NCI-H524 treated with DMSO at 0.1 percent for 48 hours (cell line): ENCODE measurements at regions not wholly inside any gene's neighbourhood (a gene's known extent, or its start where the extent isn't known, plus 50 kb on each side); places are given as distances from the start of the nearest gene placed in this dataset.

Source experiments
- DNase-seq: peaks from one replicate; lab custom pipeline; 2025; lab: John Stamatoyannopoulos, UW

DNA sequence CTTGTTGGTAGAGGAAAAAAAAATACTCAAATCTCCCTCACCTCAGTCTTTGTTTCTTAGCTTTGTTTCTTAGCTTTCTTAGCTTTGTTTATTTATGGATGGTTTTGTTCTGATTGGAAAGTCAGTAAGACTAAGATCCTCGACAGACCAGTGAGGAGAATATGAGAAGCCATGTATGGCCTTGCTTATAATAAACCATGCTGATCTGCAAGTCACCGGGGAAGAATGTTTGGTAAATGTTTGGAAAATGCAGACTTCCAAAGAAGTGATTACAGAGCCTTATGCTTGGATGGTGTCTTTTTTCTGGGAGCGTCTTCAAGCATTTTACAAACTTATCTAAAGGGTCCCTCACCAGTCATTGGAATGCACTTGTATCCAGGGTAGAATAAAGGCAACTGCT is 90.1 kb upstream of the NOCT start:
- no peak for DNase-seq

DNA sequence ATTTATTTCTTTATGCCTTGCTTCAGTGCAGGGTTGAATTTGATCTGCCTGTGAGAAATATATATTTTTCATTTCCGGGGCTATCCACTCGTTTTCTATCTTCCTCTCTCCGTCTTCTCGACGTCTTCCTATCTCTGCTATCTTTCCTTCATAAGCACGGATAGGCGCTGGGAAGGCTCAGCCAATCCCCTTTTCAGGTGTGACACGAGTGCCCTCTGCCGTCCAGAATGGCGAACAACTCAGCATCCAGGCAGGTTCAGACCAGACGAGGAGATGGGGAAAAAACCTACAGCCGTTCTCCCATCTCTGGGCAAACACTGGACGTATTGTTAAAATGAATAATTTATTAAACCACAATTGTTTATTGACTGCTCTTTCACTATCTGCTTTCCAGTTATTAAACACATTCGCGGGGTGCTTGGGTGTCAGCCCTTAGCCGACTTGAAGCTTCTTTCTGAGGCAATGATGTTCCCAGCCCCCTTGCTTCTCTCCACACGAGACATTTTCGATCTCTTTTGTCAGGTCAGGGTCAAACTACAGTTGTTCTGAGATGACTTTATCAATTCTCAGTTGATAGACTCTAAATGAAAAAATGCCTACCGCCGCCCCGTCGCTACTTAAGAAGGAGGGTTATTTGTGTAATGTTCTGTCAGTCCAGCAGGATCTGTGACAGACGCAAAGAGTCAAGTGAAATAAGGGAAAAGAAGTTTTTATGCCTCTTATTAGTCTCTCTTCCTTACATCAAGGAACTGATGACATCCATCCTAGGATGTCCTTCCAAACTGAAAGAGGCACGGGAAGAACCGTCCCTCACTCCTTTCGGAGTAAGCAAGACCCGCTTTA is 96.3 kb upstream of the NOCT start:
- DNase-seq: no peak

DNA sequence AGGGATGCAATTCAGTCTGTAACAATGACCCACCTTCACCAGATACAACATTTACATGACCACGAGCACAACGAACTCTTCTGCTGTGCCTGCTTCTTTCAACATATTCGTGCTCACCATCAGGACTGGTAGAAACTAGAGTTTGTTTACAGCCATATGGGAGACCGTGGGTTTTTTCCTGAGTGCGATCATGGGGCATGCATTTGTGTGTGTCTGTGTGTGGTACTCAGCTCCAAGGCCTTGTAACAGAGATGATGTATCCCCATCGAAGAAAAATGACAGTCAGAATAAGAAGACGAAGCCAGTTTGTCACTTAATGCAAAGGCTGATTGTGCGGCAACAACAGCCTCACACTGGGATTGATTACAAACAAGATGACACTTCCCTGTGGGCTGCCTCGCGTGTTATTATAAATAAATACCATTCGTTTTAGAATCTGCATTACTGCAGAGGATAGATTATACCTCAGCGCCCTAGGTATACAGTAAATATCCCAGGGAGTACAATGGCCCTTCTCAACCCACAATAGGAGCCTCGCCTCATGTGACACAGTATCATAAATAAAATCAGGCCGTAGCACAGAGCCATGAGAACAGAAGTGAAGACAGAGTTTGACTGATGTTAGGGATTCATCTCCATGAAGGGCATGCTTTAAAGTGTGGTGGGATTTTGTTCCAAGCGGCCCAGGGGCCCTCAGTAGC is 97.3 kb upstream of the NOCT start:
- DNase-seq: no peak

DNA sequence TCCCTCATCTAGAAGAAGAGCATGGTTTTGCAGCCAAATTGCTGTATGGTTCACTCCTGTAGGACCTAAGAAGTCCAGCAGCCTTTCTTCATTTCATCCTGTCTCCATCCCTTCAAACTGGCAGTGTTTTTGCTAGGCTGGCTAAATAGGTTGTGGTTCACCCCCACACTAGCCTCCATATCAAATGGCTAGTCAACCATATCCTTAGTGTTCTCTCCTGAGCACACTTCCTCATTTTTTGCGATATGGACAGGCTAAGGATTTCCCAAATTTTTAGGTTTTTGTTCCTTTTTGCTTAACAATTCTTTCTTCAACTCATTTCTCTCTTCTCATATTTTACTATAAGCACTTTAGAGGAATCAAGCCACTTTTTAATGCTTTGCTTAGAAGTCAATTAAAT is 98.8 kb upstream of the NOCT start:
- no peak for DNase-seq

DNA sequence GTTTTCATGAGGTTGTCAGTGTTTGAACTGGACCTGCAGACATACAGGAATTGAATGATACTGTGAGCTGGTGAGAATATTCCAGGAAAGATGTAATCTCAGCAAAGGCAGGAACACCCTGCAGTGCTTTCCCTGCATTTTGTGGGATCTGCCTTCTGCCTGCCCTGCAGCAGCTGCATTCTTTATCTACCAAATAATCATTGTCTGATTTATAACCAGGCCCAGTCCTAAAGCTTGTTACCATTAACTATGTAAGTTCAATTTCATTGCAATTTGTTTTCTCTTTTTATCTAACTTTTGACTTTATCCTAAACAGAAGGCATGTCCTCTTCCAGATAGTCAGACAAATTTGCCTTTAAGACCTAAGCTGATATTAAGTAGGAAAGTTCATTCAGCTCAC is 99.8 kb upstream of the NOCT start:
- no peak for DNase-seq

DNA sequence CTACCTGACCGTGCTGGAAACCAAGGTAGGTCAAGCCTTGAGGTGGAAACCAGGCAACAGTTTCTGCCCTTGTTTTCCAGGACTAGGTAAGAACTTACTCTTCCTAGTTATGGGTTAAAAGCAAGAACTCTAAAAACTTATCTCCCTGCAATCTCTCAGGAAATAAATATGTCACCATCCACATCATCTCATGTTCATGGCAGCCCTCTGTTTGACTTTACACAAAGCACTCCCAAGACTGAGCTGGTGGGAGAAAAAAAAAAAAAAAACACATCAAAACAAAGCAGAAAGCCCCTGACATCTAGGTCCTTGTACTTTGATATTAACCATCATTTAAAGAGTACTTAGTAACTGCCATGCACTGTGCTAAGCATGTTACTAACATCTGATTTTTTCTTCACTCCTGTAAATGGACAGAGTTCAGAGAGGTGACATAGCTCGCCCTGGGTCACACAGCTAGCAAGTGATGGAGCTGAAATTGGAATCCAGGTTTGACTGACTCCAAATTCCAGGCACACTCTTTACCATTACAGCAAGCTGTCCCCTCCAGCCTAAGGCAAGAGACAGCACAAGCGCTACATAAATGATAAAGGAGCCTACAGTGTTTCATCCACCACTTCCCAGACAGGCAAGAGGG is 102.8 kb upstream of the NOCT start:
- no peak for DNase-seq

DNA sequence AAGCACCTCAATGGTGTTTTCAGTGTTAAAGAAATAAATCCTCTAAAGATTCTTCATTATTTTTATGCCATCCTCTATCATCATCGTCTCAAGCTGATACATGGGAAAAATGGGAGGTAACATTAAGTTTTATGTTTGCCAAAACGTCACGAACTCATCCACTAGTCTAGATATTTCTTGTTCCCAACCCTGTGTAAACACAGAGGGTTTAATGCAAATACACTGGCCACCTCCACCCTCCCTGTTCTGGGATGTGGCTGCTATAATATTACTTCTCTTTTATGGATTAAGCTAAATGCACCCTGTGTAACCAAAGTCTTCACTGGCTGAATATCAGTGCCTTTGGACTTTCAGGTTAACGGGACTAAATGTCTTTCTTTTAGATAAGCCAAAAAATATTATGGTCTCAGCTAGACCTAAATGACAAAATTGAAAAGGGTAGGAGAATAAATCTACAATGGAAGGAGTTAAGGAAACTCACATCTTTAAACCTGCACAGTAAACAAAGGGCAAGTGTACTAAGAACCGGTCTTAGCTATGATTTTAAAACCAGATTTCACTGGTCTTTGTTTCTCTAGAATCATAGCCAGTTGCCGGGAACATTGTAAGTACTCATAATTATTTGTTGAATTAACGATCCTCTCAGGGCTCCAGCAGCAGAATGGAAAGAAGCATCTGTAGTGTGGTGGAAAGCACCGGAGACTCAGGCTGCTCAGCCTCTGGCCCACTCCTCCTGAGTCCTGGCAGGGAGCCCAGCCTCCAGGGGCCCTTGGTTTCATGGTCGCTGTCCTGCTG is 103.5 kb upstream of the NOCT start:
- DNase-seq: no peak

DNA sequence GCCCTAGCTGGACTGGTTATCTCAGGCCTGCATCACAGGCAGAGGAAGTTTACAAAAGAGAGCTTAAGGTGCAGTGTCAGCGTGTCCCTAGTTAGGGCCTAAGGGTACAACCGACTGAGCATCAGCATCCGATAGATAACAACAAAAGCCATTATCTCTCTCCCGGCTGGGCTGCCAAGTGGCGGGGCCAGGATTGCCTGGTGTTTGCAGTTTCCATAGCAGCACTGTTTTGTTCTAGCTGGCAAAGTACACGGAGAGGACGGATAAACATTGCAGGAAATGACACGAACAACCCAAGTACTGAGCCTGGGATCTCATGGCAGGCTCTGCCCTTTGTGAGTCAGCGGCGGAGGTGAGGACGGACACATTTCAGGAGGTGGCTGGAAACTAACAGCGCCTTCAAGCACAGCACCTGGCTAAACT is 104.7 kb upstream of the NOCT start:
- no peak for DNase-seq

DNA sequence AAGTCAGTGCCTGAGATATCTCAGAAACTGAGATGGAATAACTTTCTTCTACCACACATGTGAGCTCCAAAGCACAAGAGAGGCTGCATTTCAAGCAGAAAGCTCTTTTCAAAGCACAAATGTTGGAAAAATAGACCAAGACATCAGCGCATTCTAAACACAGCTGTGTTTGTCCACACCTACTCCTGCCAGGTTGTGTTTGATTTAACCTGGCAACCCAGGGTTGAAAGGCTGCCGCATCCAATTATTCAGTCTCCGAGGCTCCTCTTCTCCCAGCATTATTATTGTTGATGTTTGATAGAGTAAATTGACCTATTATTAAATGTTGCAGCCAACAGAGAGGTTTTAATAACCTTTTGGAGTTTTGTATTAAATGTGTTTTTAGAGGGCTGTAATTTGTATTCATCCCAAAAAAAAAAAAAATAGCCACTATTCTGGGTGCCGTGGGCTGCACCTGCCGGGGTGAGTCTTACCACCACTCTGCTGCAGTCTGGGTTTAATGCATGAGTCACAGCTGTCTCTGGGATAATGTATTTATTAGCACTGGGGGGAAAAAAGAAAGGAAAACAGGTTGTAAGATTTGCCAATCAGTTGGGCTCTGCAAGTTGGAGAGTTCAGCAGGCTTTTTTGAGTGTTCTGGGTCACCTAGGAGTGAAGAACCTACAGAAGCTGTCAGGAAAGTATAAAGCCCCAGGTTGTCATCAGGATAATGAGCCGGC is 105.2 kb upstream of the NOCT start:
- no peak for DNase-seq

DNA sequence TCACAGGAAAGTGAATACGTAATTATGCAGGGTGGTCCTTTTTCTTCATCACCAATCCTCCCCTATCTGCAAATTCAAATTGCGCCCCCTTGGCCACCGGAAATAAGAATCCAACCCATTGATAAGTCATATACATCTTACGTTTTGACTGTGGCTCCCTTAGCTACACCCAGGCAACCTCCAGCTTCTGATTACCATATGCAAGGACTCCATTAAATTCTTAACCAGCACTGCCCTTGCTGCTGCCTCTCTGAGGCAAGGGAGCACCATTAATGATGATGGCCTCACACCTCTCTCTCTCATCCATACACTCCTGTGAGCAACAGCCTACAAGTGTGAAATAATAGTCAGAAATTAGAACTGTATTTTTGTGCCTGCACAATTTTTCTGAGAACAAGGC is 106.0 kb upstream of the NOCT start:
- DNase-seq: no peak

DNA sequence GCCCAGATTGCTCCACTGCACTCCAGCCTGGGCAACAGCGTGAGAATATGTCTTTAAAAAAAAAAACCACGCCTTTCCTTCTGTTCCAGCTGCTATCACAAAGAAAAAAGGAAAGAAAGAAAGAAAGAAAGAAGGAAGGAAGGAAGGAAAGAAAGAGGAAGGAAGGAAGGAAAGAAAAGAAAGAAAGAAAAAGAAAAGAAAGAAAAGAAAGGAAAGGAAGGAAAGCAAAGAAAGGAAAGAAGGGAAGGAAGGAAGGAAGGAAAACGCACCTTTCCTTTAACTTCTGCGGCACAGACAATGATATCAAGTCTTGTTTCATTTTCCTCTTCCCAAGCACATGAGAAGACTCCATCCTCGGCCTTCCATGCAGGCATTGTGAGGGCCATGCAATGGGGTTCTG is 107.4 kb upstream of the NOCT start:
- no peak for DNase-seq

DNA sequence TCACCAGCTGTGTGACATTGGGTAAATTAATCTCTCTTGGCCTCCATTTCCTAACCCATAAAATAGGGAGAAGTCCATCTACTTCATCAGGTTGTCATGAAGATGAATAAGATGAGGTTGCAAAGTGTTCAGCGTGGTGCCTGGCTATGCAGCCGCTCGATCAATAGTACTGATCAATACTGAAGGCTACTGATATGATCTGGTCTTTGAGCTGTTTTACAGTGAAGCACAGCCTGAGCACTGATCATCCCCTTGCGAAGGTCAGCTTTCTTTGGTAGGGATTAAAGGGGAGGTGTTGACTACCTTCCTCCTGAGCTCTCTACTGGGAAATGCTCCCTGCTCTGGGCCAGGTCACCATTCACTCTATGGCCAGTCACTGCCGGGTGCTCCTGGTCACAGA is 108.4 kb upstream of the NOCT start:
- no peak for DNase-seq

DNA sequence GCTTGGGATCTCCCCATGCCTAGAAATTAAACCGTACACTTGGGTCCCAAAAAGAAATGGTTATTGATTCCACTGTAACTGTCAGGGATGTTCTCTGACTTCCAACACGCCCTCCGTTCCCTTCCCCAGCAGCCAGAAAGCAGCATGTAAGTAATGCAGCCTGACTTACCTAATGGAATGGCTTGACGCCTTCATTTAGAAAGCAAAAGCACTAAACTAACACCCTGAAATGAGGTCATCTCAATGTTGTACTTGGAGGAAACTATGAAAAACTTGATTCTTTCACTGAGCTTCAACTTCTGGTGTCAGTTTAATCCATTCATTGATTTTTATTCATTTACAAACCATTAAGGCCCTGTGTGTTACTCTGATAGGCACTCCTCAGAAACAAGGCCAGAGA is 110.8 kb upstream of the NOCT start:
- no peak for DNase-seq

DNA sequence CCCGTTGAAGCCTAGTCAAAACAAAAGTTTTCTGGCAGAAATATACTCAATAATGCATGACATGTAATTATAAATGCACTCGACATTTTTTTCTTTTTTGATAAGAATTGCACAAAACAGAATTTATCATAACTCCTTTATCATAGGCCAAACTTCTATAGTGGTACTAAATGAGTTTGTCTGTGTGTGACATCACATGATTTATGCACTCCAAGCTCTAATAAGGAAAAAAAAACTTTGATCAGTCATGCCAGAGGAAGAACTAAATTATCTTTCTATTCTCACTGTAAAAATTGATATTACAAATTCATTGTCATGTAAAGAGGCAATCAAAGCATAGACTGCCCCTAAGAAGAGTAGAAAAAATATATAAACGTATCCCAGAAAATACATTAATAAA is 112.4 kb upstream of the NOCT start:
- DNase-seq: no peak

DNA sequence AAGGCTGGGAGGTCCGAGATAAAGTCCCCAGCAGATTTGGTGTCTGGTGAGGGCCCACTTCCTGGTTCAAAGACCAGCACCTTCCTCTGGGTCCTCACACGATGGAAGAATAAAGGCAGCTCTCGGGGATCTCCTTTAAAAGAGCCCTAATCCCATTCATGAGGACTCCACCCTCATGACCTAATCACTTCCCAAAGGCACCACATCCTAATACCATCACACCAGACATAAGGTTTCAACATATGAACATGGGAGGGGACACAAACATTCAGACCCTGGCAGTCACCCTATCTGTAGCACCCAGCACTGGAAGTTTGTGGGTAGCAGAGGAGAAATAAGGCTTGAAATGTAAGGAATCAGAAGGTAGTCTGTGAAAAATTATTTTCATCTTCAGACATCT is 112.9 kb upstream of the NOCT start:
- DNase-seq: no peak

DNA sequence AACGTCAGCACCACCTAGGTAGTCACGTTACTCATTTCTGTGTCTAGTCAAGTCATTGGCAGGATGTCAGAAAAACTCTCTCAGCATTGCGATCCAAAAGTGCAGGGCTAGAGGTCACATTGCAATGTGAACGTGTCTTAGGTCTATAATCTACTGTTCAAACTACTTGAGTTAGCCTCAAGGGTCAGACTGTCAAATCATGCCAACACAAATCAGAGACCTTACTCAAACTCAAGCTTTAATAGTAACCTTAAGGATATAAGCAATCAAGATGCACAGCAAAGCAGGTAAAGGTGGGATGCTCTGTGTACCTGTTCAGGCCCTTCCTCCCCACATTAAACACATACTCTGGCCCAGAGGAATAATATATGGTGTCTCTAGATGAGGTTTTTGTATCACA is 114.4 kb upstream of the NOCT start:
- no peak for DNase-seq

DNA sequence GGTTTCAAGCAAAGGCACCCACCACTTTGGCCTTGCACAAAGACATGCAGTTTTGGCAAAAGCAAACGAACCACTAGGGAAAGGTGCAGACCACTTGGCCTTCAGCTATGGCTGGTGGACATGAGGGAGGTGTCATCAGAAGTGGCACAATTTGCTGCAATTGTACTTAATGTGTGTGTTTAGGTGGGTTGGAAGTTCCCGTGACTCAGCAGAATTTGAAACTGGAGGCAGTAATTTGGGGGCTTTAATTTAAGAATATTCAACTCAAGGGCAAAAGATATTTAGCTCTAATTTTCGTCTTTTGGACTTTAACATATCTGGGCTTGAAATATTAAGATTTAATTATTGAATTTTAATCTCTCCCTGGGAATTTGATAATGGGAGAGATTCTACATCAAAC is 115.6 kb upstream of the NOCT start:
- DNase-seq: no peak

DNA sequence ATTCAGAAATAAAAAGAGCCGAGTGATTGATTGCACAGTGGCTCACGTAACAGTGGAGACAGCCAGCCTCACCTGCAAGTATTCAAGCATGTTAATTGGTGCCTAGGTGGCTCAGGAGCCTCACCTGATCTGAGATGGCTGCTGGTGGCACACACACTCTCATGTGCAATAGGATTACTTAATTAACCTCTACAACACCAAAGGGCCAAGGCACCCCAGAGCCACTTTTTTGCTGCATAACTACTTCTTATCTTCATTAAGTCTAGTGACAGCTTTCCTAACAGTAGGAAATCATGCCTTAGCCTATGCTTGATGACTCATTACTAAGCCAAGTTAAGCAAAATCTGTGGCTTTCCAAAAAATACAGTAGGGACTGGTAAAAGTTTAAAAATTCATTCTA is 117.3 kb upstream of the NOCT start:
- no peak for DNase-seq

DNA sequence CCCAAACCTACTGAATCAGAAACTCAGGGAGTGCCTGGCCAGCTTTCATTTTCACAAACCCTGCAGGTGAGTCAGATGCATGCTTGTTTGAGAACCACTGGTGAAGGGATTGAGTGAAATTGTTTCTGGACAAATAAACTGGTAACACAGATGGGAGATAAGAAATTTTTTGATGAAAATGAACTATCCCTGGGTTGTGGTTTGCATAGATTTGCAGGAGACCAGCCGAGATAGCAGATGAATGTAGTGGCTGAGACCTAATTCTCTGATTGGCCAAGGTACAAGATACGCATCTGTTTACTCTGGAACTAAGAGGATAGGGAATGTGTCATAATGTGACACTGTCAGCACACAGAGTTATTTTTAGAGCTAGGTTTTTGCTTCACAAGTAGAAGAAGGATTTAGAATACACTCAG is 117.8 kb upstream of the NOCT start:
- no peak for DNase-seq

DNA sequence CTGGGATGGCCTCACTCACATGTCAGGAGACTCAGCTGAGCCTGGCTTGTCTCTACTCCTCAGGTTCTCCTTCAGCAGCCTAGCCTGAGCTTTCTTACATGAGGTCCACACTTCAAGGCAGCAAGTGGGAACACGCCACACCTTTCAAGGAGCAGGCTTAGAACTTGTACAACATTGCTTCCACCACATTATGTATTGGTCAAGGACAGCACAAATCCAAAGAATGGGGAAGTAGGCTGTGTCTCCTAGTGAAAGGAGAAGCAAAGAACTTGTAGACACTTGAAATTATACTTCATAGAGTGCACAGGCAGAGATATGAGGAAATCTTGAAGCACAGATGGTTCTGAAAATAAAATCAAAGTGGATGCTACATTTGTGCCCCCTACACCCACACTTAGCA is 120.9 kb upstream of the NOCT start:
- DNase-seq: no peak

DNA sequence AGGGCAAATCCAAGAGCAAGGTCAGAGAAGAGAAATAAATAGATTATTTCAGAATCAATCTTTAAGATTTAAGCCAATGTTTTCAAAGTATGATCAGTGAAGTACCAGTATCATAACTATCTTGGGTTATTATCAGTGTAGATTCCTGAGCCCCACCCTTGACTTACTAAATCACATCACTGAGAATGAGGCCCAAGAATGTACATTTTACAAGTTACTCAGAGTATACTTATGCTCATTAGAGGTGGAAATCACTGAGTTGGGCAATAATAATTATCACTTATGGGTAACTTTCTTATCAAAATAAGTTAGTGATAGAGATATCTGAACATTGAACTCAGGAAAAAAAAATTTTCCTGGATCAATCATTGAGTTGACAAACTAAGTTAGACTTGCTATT is 121.6 kb upstream of the NOCT start:
- DNase-seq: no peak
